ENCODE measurements at regions not wholly inside any gene's neighbourhood (a gene's known extent, or its start where the extent isn't known, plus 50 kb on each side); places are given as distances from the start of the nearest gene placed in this dataset.

DNA sequence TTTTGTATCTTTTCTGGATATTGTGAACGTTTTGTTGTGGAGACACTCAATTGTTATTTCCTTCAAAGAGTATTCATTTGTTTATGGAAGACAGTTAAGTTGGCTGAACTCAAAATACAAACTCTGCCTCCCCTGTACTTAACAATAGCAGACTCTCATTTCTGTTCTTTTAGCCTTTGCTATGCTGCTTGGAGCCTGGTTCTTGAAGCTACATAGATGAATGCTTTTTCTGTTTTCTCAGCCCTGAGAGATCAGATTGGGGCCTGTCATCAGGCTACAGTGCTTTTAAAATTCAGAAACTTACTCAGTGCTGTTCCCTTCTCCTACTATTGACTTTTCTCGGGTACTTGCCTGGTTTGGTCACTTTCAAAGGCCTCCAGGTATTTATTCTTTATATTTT is 215.7 kb upstream of the LYPLAL1 start:
- no peak for DNase-seq

DNA sequence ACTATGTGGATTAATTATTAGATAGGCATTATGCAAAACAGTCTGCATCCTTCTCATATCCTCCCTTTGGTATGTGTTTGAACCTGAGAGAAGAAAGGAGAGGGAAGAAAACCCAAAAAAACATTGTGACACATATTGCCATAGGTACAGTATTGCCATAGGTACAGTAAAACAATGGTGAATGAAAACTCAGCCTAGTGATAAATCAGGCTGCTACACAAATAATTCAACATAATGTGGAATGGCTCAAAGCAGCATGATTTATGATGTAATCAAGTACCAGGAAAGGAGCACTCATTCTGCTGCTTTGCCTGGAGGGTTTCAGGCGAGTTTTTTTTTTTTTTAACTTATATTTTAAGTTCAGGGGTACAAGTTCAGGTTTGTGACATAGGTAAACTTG is 213.9 kb upstream of the LYPLAL1 start:
- no peak for DNase-seq

DNA sequence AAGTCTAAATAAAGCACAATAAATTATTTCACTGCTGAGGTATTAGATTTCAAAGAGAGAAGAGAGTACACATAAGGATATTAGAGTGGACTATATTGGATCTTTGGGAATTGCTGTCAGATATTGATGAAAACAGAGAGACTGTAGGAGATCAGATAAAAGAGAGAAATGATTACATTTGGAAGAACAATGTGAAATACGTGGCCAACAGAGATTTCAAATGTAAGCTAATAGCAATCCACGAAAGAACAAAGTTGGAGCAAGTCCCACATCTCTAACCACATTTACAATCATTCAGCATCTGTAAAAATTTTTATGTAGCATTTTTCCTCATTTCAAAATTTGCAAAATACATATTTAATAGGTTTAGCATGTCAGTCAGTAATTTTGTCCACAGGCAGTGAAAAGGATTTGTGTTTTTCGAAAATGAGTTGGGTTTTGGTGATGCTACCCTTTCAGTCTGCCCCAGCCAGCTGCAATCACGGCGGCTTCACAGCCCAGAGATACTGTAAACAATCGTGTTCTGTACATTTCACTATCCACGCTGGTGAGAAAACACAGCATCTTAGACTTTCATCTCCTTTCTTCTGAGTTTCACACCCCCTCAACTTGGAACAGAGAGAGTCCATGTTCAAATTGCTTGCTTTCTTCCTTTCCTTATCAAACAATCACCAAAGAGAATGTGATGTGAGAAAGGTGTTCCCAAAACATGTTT is 209.1 kb upstream of the LYPLAL1 start:
- DNase-seq = no peak

DNA sequence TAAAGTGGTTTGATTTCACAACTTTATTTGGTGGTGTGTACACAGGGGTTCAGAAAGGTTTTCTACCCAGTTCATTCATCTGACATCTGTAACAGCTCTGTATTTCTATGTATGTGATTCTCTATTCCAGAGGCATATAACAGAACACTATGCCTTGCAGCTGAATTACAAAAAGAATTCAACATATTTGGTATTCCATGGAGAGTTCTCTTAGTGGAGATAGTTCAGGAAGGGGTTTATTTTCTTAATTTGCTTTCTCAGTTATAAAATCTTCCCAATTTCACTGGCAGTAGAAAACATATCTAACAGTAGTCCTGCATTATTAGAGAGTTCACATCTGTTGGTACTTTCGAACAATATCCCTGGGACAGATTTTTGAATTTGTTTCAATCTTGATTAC is 207.9 kb upstream of the LYPLAL1 start:
- no peak for DNase-seq

DNA sequence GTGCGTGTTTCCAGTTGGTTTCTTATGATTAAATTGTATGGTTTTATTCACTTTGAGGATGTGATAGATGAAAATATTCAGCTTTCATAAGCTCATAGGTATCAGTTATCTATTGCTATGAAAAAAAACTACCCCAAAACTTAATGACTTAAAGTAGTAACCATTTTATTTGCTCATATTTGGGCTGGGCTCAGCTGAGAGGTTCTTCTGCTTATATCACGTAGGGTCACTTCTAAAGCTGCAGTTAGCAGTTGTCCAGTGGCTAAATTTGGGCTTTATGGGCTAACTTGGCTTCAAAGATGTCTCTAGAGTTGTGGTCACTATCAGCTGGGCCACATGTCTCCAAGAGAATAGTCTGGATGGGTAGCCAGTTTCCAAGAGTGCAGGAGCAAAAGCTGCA is 206.4 kb upstream of the LYPLAL1 start:
- DNase-seq = no peak

DNA sequence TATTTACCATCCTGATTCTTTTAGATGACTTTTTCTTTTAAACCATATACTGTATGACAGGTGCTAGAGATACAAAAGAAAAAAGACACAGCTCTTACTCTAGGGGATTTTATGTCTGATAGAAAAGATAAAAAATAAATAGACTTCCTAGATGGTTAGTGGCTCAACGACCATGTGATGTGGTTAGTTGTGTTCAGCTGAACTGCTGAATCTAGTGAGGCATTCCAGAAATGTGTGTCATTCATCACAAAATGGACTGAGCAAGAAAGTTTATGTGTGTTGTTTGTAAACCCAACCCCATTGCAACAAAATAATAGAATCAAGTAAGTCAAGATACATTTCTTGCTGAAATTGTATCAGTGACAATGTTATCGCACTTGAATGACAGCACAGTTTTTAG is 205.8 kb upstream of the LYPLAL1 start:
- DNase-seq = no peak

DNA sequence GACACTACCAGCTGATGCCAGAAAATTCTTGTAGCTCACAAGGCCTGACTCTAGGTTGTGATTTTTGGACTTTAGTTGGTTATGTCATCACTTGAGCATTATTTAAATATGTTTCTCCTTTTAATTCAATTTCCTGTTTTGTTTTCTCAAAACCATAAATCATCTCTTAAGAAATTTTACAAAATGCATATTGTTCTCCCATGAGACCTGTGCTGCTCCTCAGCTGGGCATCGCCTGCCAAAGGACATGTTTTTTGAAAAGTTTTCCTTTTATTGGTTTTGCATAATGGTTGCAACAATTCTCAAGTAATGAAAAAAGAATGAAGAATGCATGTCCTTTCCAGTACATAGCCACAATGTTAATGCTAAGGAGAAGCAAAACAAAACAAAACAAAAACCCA is 204.7 kb upstream of the LYPLAL1 start:
- no peak for DNase-seq

DNA sequence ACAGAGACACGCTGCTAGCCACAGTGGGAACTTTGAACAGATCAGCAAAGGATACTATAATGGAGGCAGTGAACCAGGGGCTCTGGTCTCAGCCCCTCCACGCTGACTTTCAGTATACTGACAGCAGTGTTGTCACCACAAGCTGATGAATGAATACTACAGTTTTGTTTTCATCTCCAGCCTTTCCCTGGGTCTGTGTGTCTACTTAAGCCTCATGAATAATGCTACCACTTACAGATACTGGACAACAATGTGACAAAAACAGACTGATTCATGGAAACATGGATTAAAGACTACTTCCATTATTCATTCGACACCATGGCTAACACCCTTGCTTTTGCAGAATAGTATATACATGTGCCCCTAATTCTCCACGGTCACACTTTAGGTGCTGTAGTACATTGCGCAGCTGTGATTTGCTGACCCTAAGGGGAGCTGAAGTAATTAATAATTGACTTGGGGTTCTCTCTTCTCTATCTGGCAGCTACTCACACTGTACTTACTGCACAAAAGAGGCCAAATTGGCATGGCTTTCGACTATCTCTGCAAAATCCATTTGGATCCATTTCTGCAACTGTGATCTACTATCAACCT is 203.2 kb upstream of the LYPLAL1 start:
- DNase-seq = no peak

DNA sequence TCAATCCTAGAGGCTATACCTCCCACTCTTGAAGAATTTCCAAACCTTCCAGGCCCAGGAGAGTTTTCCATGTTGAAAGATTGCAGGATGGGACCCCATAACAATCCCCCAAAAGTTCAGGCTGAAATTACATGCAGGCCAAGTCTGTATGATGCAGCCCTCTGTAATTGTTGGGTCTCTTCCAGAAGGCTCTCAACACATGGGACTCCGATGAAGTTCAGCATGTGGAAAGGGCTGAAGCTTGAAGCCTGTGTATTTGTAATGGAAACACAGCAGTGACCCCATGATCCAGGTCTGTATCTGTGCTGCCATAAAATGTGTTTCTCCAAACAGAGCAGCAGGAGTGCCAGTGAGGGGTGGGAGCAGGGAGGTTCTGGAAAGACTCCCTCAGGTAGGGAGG is 202.5 kb upstream of the LYPLAL1 start:
- no peak for DNase-seq

DNA sequence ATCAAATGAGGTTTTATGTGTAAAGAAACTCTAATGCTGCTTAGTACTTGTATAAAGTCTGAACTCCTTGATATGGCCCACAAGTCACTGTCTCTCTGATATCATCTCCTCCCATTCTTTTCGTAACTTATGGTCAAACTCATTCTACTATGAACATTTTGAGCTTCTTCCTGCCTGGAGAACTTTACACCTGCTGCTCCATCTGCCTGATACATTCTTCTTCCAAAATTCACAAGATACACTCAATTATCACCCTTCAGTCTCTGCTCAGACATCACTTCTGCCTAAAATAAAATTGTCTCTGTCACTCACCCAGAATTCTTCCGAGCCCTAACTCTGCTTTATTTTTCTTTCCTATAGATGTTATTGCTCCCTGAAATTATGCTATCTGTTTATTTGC is 192.8 kb upstream of the LYPLAL1 start:
- DNase-seq = no peak

DNA sequence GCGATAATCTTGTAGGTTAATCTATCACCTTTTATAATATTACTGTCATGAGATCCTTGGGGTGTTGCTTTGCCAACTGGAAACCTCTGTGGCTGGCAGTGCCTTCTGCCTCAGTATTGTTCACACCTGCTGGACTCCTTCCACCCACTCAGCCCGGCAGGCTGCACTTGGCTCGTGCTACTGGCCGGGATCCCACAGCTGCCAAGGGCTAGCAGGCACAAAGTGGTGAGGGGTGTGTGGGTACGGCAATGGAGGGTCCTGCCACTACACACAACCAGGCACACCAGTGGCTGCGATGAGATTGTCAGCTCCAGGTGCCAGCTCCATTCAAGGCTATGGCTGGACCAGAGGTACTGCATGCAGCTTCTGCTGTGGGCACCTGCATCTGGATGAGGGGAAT is 191.2 kb upstream of the LYPLAL1 start:
- no peak for DNase-seq

DNA sequence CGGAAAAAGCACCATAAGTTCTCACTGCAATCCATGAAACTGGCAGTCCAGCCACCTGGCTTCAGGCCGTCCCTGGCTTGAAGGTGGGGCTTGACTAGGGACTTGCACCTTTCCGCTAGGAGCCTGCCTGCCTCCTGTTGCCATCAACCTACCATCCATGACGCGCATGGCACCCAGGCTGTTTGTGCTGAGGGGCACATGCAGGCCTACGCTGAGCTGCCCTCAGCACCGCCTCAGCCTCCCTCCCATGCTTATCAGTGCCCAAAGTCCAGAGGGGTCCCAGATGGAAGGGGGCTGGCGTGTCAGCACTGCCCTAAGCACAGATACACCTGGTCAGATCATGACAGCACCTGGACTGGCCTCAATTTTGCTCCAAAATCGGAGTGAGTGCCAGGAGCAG is 190.2 kb upstream of the LYPLAL1 start:
- DNase-seq = no peak

DNA sequence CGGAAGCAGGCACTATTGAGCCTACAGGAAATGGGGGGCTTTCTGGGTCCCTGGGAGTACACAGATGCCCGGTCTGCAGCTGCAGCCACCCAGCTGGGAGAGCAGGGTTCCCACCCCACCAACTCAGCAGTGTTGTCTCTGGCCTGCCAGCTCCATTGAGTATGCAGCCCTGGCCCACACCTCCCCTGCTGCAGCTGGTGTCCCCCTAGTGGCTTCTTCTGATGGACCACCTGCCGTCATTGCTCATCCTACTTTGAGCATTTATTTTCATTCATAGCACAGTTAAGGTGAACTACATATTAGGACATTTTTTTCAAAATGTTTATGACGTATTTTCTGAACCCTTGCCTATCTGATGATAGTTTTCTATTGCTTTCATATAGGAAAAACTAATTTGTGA is 189.8 kb upstream of the LYPLAL1 start:
- DNase-seq = no peak

DNA sequence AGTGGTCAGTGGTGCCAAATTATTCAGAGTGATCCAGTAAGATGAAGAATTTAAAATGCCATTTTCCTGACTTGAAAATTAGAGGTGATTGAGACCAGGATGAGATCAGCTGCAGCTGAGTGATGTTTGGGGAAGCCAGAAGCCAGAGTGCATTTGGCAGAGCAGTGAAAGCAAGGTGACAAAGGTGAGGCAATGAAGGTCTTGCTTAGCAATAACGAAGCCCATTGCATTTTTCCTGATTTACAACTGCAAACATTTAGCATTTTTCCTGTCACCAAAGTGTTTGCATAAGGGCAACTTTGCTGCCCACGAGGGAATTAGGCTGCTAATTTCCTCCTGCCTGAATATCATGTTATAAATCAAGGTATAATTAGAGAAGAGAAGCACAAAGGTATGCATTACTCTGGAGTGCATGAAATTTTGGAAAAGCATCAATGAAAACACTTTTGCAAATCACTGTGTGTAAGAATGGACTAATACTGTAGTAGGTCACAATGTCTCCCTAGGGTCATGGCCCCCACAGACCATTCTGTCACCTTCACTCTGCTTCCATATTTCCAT is 188.2 kb upstream of the LYPLAL1 start:
- no peak for DNase-seq

DNA sequence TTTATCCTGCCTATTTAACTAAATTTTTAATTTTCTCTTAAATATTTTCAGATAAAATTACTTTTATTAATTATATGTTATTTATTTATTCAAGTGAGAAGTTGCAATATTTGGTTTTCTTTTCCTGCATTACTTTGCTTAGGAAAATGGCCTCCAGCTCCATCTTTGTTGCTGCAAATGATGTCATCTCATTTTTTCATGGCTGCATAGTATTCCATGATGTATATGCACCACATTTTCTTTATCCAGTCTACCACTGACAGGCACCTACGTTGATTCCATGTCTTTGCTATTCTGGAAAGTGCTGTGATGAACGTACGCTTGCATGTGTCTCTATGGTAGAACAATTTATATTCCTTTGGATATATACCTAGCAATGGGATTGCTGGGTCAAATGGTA is 186.9 kb upstream of the LYPLAL1 start:
- DNase-seq = no peak

DNA sequence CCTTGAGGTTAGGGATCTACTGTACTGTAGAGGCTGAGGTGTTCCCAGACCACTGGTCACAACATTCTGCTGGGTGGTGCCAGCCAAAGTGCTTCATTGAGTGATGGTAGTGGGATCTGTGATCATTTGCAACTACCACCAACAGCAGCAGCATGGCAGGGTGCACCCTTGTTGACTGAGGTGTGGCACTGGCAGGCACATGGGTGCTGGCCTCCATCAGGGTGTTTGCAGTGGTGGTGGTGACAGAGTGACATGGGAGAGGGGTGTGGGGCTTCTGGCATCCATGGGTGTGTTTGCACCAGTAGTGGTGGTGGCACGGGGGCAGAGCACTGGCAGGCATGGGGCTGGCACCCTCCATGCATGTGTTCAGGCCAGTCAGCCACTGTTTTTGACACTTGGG is 183.7 kb upstream of the LYPLAL1 start:
- DNase-seq = no peak

DNA sequence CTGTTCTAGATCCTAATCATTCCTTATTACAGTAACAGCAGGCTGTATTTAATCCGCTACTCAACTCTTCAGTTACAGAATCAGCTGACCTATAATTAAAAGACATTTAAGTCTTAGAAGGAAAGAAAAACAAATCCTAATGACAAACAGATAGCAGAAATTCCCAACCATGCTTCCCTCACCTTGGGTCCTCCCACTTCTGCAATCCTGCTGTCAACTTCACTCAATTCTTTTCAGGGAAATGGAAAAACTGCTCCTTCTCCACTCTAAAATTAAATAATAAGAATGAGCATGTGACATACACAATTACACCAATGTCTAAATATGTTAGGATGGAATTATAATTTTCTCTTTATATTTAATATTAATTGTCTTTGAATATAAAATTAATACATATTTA is 182.6 kb upstream of the LYPLAL1 start:
- DNase-seq = no peak

DNA sequence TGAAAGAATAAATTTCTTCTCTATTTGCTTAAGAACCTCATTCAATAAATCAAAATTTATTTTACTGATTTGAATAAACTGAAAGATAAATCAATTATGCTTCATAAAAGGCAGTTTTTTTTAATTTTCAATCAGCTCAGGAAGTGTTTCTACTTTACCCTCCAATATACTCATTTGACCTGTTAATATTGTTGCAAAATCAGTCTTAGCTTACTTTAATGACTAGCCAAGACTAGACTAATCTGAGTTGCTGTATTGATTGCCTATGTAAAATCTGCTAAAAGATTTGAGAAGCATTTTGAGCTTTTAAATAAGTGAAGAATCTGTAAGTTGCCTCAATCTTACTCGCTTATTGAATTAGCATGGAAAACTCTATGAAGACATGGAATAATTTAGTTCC is 179.1 kb upstream of the LYPLAL1 start:
- no peak for DNase-seq

DNA sequence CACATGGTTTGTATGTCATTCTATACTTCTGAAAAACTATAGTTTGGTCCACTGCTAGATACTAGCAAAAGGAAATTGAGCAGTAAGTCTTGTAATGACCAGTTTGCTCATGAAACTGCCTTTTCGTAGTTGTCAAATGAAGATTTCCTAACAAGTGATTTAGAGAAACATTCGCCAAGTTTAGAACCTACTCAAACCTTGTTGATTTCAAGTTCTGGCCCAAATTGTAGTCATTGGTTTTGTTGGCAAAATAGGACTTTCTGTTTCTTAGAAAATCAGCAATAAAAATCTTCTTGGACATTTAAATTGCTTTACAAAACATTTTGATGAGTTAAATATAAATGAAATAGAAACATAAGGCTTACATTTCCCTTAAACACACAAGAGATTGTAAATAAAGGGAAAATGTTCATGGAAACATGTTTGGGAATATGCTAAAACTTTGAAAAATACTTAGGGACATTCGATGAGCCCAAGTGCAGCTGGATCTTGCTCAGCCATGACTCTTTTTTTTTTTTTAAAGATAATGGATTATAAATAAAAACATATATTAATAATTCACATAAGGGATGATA is 178.5 kb upstream of the LYPLAL1 start:
- DNase-seq = no peak

DNA sequence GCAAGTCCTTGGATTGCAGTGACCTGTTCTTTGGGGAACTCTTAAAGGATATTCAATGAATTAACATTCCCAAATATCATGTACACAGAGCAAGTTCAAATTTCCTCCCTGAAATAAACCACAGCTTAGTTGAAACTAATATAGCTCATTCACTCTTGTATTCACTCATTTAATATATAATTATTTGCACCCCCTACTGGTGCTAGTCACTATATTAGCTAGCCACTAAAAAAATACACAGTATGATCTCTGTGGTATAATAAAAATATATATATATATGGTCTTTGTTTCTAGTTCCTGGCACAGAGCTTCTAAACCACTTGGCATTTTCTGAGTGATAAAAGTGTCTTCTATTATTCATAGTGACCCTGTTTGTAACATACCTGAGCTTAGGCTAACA is 177.3 kb upstream of the LYPLAL1 start:
- DNase-seq = no peak

DNA sequence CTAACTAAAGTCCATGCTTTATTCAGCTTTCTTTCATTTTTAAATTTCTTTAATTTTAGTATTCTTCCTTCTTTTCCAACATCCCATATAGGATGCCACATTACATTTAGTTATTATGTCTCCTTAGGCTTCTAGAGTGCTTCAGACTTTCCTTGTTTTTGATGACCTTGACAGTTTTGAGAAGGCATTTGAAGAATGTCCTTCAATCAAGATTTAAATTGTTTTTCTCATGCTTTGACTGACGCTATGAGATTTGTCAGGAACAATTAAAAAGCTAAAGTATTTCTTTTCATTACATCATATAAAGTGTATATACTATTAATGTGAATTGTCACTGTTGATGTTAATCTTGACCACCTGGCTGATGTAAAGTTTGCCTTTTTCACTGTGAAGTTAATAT is 173.7 kb upstream of the LYPLAL1 start:
- DNase-seq = no peak

DNA sequence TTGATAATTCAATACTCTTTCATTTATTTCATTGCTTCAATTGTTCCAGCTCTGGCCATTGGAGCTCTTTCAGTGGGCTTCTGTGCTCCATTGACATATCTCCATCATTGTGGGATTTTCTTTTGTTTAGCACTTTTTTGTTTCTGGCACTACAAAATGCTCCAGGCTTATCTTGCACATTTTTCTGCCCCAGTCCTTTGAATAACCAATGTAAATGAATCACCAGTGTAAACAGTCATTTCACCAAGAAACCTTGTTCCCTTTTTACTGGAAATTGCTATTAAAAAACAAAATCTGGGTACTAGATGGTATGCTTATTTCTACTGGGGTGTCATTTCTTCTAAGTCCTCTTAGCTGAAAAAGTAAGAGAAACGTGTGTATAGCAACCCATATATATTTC is 173.0 kb upstream of the LYPLAL1 start:
- DNase-seq = no peak

DNA sequence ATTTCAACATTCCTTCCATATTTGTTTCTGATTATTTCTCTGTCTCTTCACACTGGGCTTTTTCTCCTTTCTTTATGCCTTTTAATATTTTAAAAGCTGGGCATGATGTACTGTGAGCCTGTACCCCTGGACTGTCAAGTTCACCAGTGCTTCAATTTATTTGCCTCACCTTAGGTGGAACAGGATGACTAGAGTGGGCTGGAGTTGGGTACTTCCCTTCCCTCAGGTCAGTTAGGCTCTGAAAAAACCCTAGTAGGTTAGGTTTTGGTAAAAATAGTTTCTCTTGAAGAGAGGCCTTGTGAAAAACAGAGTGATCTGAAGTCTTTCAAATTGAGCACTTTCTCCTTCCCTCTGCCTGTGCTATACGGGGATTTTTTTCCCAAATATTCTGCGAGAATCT is 163.0 kb upstream of the LYPLAL1 start:
- no peak for DNase-seq

DNA sequence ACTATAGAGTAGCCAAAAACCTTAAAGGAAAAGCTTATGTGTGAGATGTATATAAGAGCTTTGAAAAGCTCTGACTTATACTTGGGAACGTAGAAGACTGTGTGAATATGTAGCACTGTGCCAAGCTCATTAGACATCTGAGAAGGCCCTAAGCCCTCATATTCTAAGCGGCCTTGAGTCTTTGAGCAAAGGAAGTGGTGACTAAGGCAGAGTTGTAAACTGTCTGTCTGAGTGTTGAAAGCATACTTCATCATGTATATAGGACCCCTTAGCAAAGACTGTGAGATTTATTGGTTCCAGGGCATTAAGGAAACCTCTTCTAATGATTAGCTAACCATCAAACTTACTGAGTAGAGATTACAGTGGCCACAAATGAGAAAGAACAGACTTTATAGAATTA is 153.3 kb upstream of the LYPLAL1 start:
- DNase-seq = no peak

DNA sequence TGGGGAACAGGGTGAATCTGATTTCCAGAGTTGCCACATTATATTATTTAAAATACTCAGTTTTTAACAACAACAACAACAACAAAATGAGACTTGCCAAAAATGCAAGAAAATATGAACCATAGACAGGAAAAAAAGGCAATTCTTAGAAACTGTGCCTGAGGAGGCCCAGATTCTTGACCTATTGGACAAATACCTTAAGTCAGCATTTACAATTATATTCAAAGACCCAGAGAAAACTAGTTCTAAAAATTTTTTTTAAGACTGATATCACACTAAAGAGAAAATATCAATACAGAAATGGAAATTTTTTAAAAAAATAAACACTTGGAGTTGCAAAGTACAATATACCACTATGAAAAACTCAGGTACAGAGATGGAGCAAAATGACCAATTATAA is 152.8 kb upstream of the LYPLAL1 start:
- no peak for DNase-seq

Data from bone marrow (tissue), 2 donors.